ENCODE measurements at regions not wholly inside any gene's neighbourhood (a gene's known extent, or its start where the extent isn't known, plus 50 kb on each side); places are given as distances from the start of the nearest gene placed in this dataset.
A peak's percentile ranks its signal among the peaks of the same experiment; 100 is the strongest.
"Not testable (repeated sequence)": the region's sequence is repeated elsewhere in the genome, so short reads cannot be mapped to it uniquely, and the experiment has no call there.

- H3K9me3 ChIP-seq (ENCODE audit: control insufficient read depth, low read length); H3K27me3 ChIP-seq (ENCODE audit: control insufficient read depth, insufficient read depth, low read length, poor library complexity, severe bottlenecking); H3K4me3 ChIP-seq (ENCODE audit: insufficient read depth, low read depth, low read length); H3K27ac ChIP-seq (ENCODE audit: insufficient read depth, low read depth, low read length, poor library complexity, severe bottlenecking); H3K4me1 ChIP-seq (ENCODE audit: control insufficient read depth, insufficient read depth, low read length); H3K36me3 ChIP-seq (ENCODE audit: control insufficient read depth, insufficient read depth, low read length): not testable (repeated sequence)
- WGBS, 2 experiments = 91 to 93% methylated on average over 13 of the region's 13 CpGs
Observed at GRCh38 chr2:132068407-132068806, 93.3 kb downstream of the ANKRD30BL start.

GRCh38 chr2:132065391-132065790, 96.4 kb downstream of the ANKRD30BL start:
- not testable (repeated sequence) for H3K4me3 ChIP-seq (ENCODE audit: insufficient read depth, low read depth, low read length); H3K27me3 ChIP-seq (ENCODE audit: control insufficient read depth, insufficient read depth, low read length, poor library complexity, severe bottlenecking); H3K27ac ChIP-seq (ENCODE audit: insufficient read depth, low read depth, low read length, poor library complexity, severe bottlenecking); H3K9me3 ChIP-seq (ENCODE audit: control insufficient read depth, low read length); H3K4me1 ChIP-seq (ENCODE audit: control insufficient read depth, insufficient read depth, low read length); H3K36me3 ChIP-seq (ENCODE audit: control insufficient read depth, insufficient read depth, low read length)
- 75 to 83% methylated on average over 1 of the region's 2 CpGs for WGBS, 2 experiments

- H3K36me3 ChIP-seq (ENCODE audit: control insufficient read depth, insufficient read depth, low read length); H3K4me3 ChIP-seq (ENCODE audit: insufficient read depth, low read depth, low read length); H3K9me3 ChIP-seq (ENCODE audit: control insufficient read depth, low read length); H3K27ac ChIP-seq (ENCODE audit: insufficient read depth, low read depth, low read length, poor library complexity, severe bottlenecking); H3K4me1 ChIP-seq (ENCODE audit: control insufficient read depth, insufficient read depth, low read length): not testable (repeated sequence)
- 75 to 84% methylated on average over 4 to 5 of the region's 5 CpGs for WGBS, 2 experiments
- H3K27me3 ChIP-seq (ENCODE audit: control insufficient read depth, insufficient read depth, low read length, poor library complexity, severe bottlenecking) = peaks cover 29% of the 10 kb centered on the region
Observed at GRCh38 chr2:132039609-132040236, 122.0 kb downstream of the ANKRD30BL start.

GRCh38 chr2:132038883-132039235, 122.9 kb downstream of the ANKRD30BL start:
- peaks cover 29% of the 10 kb centered on the region for H3K27me3 ChIP-seq (ENCODE audit: control insufficient read depth, insufficient read depth, low read length, poor library complexity, severe bottlenecking)
- H3K27ac ChIP-seq (ENCODE audit: insufficient read depth, low read depth, low read length, poor library complexity, severe bottlenecking); H3K9me3 ChIP-seq (ENCODE audit: control insufficient read depth, low read length); H3K36me3 ChIP-seq (ENCODE audit: control insufficient read depth, insufficient read depth, low read length); H3K4me1 ChIP-seq (ENCODE audit: control insufficient read depth, insufficient read depth, low read length): not testable (repeated sequence)
- 10 to 11% methylated on average over 1 of the region's 1 CpG for WGBS, 2 experiments
- H3K4me3 ChIP-seq (ENCODE audit: insufficient read depth, low read depth, low read length) = peak overlapping the region; percentile 73

- Histone ChIP-seq H3K27ac (ENCODE audit: insufficient read depth, low read depth, low read length, poor library complexity, severe bottlenecking) (no peak overlapping the region), H3K4me3 (ENCODE audit: insufficient read depth, low read depth, low read length) (peak overlapping the region; percentile 73), H3K9me3 (ENCODE audit: control insufficient read depth, low read length) (no peaks in the 10 kb centered on the region), H3K27me3 (ENCODE audit: control insufficient read depth, insufficient read depth, low read length, poor library complexity, severe bottlenecking) (peaks cover 29% of the 10 kb centered on the region), H3K4me1 (ENCODE audit: control insufficient read depth, insufficient read depth, low read length) (no peaks in the 10 kb centered on the region), H3K36me3 (ENCODE audit: control insufficient read depth, insufficient read depth, low read length) (no peaks in the 10 kb centered on the region)
- 0 to 1% methylated on average over 72 to 75 of the region's 84 CpGs for WGBS, 2 experiments
Observed at GRCh38 chr2:132038179-132038882, 123.4 kb downstream of the ANKRD30BL start.

GRCh38 chr2:132037527-132038178, 124.1 kb downstream of the ANKRD30BL start:
- H3K36me3 ChIP-seq (ENCODE audit: control insufficient read depth, insufficient read depth, low read length) = no peaks in the 10 kb centered on the region
- no peaks in the 10 kb centered on the region for H3K4me1 ChIP-seq (ENCODE audit: control insufficient read depth, insufficient read depth, low read length)
- H3K27me3 ChIP-seq (ENCODE audit: control insufficient read depth, insufficient read depth, low read length, poor library complexity, severe bottlenecking) = peaks cover 29% of the 10 kb centered on the region
- H3K27ac ChIP-seq (ENCODE audit: insufficient read depth, low read depth, low read length, poor library complexity, severe bottlenecking) = no peak overlapping the region
- WGBS, 2 experiments = 4 to 5% methylated on average over 43 to 47 of the region's 53 CpGs
- no peaks in the 10 kb centered on the region for H3K9me3 ChIP-seq (ENCODE audit: control insufficient read depth, low read length)
- H3K4me3 ChIP-seq (ENCODE audit: insufficient read depth, low read depth, low read length) = peak overlapping the region; percentile 73

GRCh38 chr2:132034646-132035045, 127.1 kb downstream of the ANKRD30BL start:
- H3K27ac ChIP-seq (ENCODE audit: insufficient read depth, low read depth, low read length, poor library complexity, severe bottlenecking) = no peak overlapping the region
- H3K9me3 ChIP-seq (ENCODE audit: control insufficient read depth, low read length) = no peaks in the 10 kb centered on the region
- H3K4me3 ChIP-seq (ENCODE audit: insufficient read depth, low read depth, low read length) = no peak overlapping the region
- peaks cover 25% of the 10 kb centered on the region for H3K27me3 ChIP-seq (ENCODE audit: control insufficient read depth, insufficient read depth, low read length, poor library complexity, severe bottlenecking)
- H3K36me3 ChIP-seq (ENCODE audit: control insufficient read depth, insufficient read depth, low read length) = no peaks in the 10 kb centered on the region
- WGBS, 2 experiments = 42 to 46% methylated on average over 2 of the region's 2 CpGs
- H3K4me1 ChIP-seq (ENCODE audit: control insufficient read depth, insufficient read depth, low read length) = no peaks in the 10 kb centered on the region

- 84 to 85% methylated on average over 2 of the region's 2 CpGs for WGBS, 2 experiments
- no peaks in the 10 kb centered on the region for H3K9me3 ChIP-seq (ENCODE audit: control insufficient read depth, low read length)
- H3K36me3 ChIP-seq (ENCODE audit: control insufficient read depth, insufficient read depth, low read length) = no peaks in the 10 kb centered on the region
- H3K27ac ChIP-seq (ENCODE audit: insufficient read depth, low read depth, low read length, poor library complexity, severe bottlenecking) = no peak overlapping the region
- H3K4me1 ChIP-seq (ENCODE audit: control insufficient read depth, insufficient read depth, low read length) = no peaks in the 10 kb centered on the region
- peaks cover 18% of the 10 kb centered on the region for H3K27me3 ChIP-seq (ENCODE audit: control insufficient read depth, insufficient read depth, low read length, poor library complexity, severe bottlenecking)
- no peak overlapping the region for H3K4me3 ChIP-seq (ENCODE audit: insufficient read depth, low read depth, low read length)
Observed at GRCh38 chr2:132033949-132034348, 127.8 kb downstream of the ANKRD30BL start.

- H3K4me3 ChIP-seq (ENCODE audit: insufficient read depth, low read depth, low read length) = no peak overlapping the region
- H3K36me3 ChIP-seq (ENCODE audit: control insufficient read depth, insufficient read depth, low read length) = no peaks in the 10 kb centered on the region
- 85 to 87% methylated on average over 2 of the region's 2 CpGs for WGBS, 2 experiments
- H3K27ac ChIP-seq (ENCODE audit: insufficient read depth, low read depth, low read length, poor library complexity, severe bottlenecking) = no peak overlapping the region
- H3K27me3 ChIP-seq (ENCODE audit: control insufficient read depth, insufficient read depth, low read length, poor library complexity, severe bottlenecking) = peaks cover 15% of the 10 kb centered on the region
- no peaks in the 10 kb centered on the region for H3K4me1 ChIP-seq (ENCODE audit: control insufficient read depth, insufficient read depth, low read length)
- H3K9me3 ChIP-seq (ENCODE audit: control insufficient read depth, low read length) = no peaks in the 10 kb centered on the region
Observed at GRCh38 chr2:132033365-132033764, 128.4 kb downstream of the ANKRD30BL start.

- not testable (repeated sequence) for H3K4me1 ChIP-seq (ENCODE audit: control insufficient read depth, insufficient read depth, low read length); H3K27ac ChIP-seq (ENCODE audit: insufficient read depth, low read depth, low read length, poor library complexity, severe bottlenecking); H3K36me3 ChIP-seq (ENCODE audit: control insufficient read depth, insufficient read depth, low read length); H3K9me3 ChIP-seq (ENCODE audit: control insufficient read depth, low read length); H3K4me3 ChIP-seq (ENCODE audit: insufficient read depth, low read depth, low read length)
- H3K27me3 ChIP-seq (ENCODE audit: control insufficient read depth, insufficient read depth, low read length, poor library complexity, severe bottlenecking) = peaks cover 34% of the 10 kb centered on the region
- WGBS, 2 experiments = 50 to 83% methylated on average over 1 of the region's 1 CpG
Observed at GRCh38 chr2:132012046-132012445, 149.7 kb downstream of the ANKRD30BL start.

Measured in ectodermal cell (in vitro differentiated cells).